HG03342 (cell line): ENCODE measurements at regions not wholly inside any gene's neighbourhood (a gene's known extent, or its start where the extent isn't known, plus 50 kb on each side); places are given as distances from the start of the nearest gene placed in this dataset.

Experiments
- ATAC-seq: cut with Tn5 transposase; IDR thresholded peaks from one replicate; pipeline ENCODE4 v1.9.1; 2021; ENCODE audit warnings: mild to moderate bottlenecking, moderate library complexity; ENCODE audit not compliant: unreplicated experiment

DNA sequence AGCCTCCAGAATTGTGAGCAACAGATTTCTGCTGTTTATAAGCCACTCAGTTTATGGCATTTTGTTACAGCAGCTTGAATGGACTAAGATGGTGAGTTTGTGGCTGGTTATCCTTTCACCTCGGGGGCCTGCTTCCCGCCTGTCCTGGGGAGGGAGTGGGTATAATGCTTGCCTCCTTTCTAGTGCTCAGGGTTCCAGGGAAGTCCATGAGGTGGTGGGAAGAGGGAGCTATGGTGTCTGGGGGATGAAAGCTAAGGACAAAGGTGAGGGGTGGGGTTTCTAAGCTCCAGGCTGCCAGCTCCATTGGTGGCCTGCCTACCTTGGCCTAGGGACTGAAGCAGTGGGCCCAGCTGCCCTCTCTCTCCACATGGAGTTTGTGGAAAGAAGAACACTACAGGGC is 50.2 kb upstream of the SDK2 start:
- ATAC-seq: no peak

DNA sequence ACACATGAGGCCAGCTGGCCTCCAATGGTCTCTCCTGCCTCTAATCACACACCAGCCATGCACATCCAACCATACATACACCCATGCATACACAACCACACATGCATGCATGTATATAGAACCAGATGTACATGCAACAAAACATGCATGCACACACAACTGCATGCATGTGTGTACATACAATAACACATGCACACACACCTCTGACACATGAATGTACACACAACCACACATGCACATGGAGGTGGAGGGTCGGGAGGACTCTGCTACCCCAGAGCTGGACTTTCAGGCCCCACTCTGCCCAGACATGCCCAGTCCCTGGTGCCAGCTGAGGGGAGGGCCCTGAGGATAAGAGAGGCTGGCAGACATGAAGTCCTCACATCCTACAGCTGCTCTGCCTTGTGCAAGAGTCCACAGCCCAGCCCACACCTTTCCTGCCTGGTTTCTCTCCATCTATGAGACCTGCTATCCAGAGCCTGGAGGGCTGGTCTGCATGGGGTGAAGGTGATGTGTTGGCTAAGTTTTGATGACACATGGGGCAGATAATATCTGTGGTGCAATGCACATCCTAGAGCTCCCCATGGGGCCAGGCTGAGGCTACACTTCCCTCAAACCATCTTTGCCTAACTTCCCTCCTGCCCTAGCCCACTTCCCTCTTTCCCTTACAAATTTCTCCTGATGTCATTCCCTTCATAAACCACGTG is 50.9 kb upstream of the SDK2 start:
- no peak for ATAC-seq

DNA sequence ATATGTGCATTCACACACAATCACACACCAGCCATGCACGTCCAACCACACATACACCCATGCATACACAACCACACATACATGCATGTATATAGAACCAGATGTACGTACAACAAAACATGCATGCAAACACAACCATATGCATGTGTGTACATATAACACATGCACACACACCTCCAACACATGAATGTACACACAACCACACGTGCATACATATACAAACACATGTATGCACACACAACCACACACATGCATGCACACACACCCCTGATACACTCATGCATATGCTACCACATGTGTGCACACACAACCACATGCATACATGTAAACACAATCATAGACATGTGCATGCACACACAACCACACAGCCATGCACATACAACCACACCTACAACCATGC is 52.0 kb upstream of the SDK2 start:
- ATAC-seq: no peak

DNA sequence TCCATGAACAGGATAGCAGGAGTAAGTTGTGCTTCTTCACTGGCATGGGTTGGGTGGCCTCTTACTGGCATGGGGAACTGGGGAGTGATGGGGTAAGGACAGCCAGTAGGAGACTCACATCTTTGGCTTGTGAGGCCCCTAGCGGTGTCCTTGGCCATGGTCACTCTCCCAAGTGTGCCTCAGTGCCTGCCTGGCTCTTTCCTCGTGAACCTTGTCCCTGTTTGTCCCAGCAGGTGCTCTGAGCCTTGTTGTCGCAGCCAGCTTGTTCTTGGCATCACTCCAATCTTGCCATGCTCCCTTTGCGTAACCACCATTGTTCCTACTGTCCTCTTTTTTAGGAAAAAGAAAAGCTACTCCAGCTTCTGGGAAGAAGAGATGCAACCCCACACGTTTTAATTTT is 53.6 kb upstream of the SDK2 start:
- ATAC-seq: no peak

DNA sequence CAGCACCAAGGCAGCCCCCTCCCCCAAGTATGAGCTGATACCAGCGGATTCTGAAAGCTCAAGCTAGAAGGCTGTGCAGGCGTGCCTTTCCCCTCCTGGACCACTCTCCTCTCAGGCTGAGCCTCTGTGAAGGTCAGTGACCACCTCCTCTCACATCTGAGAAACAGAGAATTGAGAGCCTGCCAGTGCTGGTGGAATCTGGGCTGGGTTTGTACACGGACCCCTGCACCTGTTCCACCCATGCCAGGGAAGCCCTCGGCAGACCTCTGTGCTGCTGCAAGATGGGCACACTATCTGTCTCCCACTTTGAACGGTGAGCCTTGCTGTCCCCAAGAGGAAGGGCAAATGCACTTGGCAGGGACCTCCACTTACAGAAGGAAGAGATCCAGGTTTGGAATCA is 54.7 kb upstream of the SDK2 start:
- ATAC-seq: no peak

DNA sequence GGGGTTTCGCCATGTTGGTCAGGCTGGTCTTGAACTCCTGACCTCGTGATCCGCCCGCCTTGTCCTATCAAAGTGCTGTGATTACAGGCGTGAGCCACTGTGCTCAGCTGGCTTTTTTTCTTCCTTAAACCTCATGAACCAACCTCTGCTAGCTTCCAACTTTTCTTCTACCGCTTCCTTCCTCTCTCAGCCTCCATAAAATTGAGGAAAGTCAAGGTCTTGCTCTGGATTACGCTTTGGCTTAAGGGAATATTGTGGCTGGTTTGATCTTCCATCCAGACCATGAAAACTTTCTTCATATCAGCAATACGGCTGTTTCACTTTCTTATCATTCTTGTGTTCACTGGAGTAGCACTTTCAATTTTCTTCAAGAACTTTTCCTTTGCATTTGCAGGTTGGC is 57.5 kb upstream of the SDK2 start:
- no peak for ATAC-seq

DNA sequence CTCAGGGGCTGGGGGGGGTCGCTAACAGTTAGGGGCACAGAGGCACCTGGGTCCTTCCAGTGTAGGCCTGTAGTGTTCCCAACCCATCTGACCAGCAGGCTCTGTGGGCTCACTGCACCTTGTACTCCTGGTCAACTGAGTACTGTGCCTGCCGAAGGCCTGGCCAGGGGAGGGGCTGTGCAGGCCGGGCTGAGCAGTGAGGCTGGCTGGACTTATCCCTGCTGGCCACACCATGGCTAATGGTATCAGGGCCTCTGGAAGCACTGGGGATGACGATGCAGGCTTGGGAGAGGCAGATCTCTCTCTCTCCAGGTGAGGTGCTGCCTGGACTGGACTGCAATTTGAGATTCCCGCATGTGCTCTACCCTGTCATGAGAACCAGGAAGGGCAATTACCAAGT is 58.9 kb upstream of the SDK2 start:
- ATAC-seq: no peak

DNA sequence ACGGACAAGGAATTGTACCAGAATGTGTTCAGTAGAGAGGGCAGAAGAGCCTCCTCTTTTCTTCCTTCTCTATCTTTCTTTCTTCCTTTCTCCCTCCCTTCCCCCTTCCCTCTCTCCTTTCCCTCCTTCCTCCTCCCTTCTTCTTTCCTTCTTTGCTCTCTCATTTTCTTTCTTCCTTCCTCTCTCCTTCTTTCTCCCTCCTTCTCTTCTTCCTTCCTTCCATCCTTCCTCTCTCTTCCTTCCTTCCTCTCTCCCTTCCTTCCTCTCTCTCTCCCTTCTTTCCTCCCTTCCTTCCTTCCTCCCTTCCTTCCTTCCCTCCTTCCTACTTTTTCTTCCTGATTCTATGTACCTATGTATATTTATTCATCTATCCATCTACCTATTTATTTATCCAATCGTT is 59.7 kb upstream of the SDK2 start:
- no peak for ATAC-seq

DNA sequence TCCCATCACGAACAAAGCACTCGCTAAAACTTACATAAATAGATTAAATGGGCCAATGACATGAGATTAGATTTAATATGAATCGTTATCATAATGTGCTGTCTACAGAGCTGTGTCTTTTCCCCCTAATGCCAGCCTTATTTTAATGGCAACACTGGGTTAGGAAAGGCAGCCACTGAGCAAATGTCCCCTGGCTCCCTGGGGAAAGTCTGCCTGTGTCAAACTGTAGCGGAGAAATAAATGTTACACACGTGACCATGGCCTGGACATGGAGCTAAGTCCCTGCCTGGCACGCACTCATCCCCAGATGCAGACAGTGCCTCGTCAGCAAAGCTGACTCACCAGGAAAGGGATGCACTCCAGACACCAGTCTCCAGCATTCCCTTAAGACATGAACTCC is 61.3 kb upstream of the SDK2 start:
- no peak for ATAC-seq

DNA sequence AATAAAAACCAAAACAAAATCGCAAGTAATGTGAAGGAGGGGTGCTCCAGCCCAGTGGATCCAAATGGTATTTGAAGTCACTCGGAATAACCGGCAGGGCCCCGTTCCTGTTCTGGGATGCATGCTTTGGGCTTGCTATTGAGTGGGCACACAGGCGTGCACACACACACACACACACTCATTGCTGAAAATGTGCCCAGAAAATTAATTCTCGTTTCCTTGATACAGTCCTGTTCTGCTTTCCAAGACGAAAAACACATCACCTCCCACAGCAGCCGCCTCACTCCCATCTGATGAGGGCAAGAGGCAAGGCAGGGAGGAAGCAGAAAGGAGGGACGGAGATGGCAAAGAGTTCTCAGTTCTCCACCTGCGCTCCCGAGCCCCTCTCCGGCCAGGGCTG is 62.2 kb upstream of the SDK2 start:
- ATAC-seq: no peak

DNA sequence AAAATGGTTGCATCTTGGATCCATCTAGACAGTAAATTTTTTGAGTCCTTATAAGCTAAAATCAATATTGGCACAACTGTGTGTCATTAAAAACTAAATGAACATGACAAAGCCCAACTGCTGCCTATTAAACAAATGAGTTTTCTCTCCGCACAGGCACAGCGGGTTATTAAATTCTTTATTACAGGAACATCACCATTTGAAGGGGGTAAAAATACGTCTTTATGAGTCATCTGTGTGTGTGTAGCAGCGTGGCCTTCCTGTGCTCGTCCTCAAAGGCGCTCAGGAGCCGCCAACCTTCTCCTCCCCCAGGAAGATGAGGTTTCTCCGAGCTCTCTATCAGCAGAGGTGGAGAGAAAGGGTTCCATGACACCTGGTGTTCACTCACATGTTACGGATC is 62.6 kb upstream of the SDK2 start:
- ATAC-seq: no peak

DNA sequence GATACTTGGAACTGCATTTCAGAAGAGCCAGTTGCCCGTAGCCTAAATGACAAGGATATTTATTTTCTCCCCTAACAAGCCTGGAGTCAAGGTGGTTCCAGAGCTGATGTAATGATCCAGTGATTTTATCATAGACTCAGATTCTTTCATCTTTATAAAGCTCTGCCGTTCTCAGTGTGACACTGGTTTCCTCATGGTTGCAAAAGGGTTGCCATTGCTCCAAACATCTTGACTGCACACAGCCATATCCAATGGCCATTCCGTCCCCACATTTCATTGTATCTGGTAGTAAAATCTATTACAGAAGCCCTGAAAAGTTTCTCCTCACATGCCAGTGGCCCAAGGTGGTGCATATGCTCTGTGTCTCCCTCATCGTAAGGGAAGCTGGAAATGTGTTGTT is 63.1 kb upstream of the SDK2 start:
- ATAC-seq: no peak

DNA sequence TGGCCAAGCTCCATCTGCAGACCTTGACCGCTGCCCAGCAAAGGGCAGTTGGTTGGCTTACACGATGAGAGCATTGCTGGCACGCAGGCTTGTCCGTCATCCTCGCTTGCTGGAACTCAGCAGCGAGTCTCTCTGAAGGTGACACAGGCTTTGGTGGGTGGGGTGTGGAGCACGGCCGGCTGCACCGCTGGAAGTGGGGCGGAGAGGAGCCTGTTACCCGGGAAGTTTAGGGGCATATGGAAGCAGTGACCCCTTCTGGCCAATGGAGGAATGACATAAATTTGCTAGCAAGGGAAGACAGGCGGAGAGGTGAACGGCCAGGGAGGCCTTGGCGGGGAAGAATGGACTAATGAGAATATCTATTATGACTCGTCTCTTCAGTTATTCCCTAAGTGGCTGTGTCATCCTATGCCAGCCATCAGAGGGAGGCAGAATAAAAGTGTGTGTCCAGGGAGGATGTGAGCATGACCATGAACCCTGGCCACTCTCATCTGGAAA is 65.9 kb upstream of the SDK2 start:
- ATAC-seq: no peak

DNA sequence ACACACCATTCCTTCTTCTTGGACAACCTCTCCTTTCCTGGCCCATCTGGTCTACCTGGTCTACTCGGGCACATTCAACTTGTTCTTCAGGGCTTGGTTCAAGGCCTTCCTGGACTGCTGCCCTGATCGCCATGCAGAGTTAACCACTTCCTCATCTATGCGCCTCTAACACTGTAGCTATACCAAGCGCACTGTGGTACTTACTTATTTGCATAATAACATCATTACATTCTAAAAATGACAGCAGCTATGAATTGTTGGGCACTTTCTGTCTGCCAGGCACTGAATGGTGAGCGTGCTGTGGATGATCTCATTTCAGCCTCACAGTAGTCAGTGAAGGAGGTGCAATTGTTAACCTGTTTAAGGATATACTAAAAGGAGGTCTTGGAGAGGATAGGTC is 66.9 kb upstream of the SDK2 start:
- no peak for ATAC-seq

DNA sequence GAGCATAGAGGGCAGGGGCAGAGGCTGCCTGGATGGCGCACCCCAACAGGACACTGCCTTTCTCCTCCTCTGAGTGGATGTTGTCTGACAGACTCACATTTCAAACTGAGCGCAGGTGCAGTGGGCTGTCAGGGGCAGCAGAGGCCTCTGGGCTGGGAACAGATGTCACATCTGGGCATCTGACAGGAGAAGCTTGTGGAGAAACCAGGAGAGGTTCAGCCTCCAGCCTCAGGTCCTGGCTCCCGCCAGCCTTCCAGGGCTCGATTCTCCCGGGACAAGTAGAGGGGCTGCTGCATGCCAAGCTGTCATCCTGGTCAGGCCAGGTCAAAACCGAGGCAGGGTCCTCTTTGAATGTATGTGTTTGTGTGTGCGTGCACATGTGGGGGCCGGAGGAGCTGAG is 67.7 kb upstream of the SDK2 start:
- no peak for ATAC-seq

DNA sequence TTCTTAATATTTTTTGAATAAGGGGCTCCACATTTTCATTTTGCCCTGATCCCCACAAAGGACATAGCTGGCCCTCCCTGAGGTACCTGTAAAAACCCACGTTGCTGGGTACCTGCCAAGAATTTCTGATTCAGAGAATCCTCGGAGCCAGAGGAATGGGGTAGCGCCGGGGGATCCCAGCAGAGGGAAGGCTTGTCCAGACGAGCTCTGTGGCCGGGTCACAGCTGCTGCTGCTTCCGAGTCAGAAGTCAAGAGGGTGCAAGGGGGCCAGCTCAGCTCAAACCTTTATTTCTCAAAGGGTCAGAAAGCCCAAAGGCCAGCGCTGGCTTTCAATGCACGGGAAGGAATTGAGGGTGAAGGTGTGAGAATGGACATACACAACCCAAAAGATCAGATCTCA is 68.9 kb upstream of the SDK2 start:
- no peak for ATAC-seq

DNA sequence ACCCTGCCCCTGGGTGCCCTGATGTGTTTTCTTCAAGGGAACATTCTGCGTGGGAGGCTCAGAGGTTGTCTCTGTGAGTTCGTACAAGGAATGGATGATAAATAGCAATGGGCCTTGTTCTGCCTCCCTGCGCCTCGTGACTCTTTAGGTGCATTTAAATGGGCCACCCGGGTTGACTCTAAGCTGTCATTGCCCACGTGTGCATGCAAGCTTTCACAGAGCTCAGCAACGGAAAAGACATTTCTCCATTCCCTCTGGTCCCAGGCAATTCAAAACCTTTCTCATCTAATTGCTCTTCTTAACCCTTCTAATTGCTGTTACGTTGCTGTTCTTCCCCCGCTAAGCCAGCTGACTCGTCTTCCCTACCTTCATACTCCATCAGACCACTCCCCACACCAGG is 71.5 kb upstream of the SDK2 start:
- ATAC-seq: no peak

DNA sequence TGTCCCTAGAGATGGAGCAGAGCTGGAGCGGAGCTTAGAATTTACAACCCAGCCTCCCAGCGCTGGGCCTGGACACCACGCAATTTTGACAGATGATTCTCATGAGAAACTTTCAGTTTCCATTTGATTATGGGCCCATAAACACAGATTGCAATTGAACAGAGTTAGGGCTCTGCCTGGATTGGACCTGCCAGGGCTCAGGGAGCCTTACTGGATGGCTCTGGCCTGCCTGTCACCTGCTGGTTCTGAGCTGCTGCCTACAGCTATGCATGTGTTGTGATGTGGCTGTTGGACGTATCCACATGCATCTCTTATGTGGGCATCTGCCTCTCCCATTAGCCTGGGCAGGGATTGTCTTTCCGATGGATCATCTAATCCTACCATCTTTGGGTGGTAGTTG is 73.4 kb upstream of the SDK2 start:
- no peak for ATAC-seq

DNA sequence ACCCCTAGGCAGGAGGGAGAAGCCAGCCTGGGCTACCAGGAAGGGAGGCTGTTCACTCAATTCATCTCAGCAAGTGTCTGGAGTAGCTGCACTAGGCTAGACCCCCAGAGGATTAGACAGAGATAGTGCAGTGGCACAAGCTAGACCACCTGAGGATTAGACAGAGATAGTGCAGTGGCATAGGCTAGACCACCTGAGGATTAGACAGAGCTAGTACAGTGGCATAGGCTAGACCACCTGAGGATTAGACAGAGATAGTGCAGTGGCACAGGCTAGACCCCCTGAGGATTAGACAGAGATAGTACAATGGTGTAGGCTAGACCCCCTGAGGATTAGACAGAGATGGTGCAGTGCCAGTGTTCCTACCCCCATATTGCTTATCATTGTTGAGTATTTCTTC is 74.1 kb upstream of the SDK2 start:
- no peak for ATAC-seq

DNA sequence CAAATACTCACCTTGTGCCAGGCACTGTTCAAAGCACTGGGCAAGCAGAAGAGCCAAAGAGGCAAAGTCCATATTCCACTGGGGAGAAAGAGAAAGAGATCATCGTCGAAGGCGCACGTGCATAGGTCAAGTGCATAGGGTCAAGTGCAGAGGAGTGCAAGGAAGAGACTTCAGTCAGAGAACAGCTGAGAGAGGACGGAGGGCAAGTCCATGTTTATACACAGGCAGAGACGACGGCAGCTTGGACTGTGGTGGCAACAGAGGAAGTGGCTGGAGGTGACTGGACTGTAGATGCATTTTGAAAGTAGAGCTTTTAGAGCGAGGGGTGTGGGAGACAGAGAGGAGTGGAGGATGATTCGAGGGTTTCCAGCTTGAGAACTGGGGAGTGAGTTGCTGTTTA is 74.7 kb upstream of the SDK2 start:
- ATAC-seq: no peak

DNA sequence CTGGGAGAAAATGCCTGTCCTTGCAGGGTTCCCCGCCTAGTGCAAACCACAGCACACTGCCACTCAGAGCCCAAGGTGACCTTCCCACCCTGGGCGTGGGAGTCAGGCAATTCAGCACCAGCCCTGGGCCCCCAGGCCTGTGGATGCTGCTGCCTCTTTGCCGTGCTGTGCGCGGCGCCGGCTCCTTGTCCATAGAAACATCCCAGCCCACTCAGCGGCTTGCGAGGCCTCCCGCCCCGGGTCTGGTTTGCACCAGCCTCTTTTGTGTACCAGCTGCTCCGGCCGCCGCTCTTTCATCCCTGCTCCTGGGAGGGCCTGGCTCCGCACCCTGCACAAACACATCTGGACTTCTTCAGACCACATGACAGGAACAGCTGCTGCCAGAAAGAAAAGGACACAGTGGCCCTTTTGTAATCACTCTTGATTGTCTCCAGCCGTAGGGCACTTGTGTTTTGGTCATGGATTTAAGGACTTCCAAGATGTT is 75.4 kb upstream of the SDK2 start:
- no peak for ATAC-seq

DNA sequence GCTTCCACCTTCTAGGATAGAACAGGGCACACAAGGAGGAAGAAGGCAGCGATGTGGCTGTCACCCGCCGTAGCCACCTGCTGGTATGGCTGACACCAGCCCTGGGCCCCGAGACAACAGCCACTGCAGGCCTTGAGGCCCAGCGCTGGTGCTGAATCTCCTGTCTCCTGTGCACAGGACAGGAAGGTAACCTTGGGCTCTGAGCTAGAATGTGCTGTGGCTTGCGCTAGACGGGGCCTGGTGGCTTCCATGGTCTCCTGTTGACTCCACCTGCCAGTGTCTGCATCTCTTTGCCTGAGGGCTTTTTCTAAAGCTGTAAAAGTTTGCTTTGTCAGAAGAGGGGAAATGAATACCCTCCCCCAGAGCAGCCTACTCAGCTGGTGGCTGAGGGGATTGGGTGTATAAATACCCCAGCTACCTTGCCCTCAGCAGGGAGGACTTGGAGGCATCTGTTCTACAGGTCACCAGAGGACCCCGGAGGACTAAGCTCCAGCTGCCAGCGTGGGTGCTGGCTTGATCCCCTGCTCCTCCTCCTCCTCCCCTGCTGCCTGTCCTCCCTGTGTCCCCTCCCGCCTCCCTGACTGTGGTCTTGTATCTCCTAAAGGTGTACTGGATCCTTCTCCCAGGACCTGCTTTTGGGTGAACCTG is 76.1 kb upstream of the SDK2 start:
- ATAC-seq: no peak

DNA sequence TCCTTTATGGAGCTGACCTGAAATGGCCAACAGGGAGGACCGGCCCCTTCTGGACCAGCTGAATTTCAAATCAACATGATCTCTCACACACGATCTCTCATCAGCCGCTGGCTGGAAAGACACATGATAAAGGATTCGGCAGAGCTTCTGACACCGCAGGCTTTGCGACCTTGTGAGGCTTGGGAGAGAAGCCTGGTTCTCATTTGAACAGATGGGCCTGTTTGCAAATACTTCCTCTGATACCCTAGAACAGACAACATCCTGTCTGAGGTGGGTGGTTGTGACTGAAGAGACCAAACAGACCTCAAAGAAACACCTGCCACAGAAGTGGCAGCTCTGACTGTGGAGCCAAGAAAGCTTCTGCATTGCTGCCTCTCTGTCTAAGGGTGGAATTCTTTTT is 77.9 kb upstream of the SDK2 start:
- ATAC-seq: no peak
